HUES48 (cell line): ENCODE measurements at regions not wholly inside any gene's neighbourhood (a gene's known extent, or its start where the extent isn't known, plus 50 kb on each side); places are given as distances from the start of the nearest gene placed in this dataset.

Source experiments
- H3K27ac ChIP-seq: one replicate; pipeline ENCODE4 v1.7.0; 2013; ENCODE audit warnings: low read depth, low read length, inconsistent platforms
- H3K27me3 ChIP-seq: 2 replicates; pipeline ENCODE4 v1.6.1; 2013; ENCODE audit warnings: mild to moderate bottlenecking, low read length; ENCODE audit not compliant: control insufficient read depth, insufficient read depth
- H3K36me3 ChIP-seq: 2 replicates; pipeline ENCODE4 v1.6.1; 2013; ENCODE audit warnings: low read length; ENCODE audit not compliant: control insufficient read depth, insufficient read depth
- H3K4me1 ChIP-seq: 2 replicates; pipeline ENCODE4 v1.6.1; 2013; ENCODE audit warnings: mild to moderate bottlenecking, low read length; ENCODE audit not compliant: control insufficient read depth, insufficient read depth
- H3K4me3 ChIP-seq: 2 replicates; pipeline ENCODE4 v1.5.1; 2013; ENCODE audit warnings: mild to moderate bottlenecking, low read depth, low read length
- H3K9ac ChIP-seq: 2 replicates; pipeline ENCODE4 v1.6.1; 2013; ENCODE audit warnings: mild to moderate bottlenecking, low read depth, low read length, moderate library complexity
- H3K9me3 ChIP-seq: 2 replicates; pipeline ENCODE4 v1.6.1; 2013; ENCODE audit warnings: low read length; ENCODE audit not compliant: control insufficient read depth, insufficient read depth

DNA sequence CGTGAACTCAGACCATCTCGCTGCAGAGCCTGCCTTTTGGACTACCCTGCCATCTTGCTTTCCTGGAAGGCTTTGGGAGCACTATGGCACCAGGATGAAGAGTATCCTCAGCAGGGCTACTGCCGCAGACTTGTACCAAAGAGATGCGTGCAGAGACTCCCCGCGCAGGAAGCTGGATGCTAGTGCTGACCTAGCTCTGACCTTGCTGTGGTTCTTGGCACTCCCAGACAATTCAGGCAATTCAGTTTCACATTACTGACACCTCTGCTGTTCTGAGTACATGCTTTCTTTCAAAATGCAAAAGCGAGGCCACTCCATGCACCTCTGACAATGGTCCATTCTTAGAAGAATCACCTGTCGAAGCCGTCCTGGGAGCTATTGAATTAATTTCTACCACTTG is 251.5 kb upstream of the MEX3C start:
- Histone ChIP-seq H3K4me1 (peaks cover 11% of the 10 kb centered on the region), H3K4me3 (no peak overlapping the region), H3K36me3 (no peaks in the 10 kb centered on the region), H3K27me3 (no peaks in the 10 kb centered on the region), H3K9ac (no peak overlapping the region), H3K27ac (no peak overlapping the region), H3K9me3 (no peaks in the 10 kb centered on the region)

DNA sequence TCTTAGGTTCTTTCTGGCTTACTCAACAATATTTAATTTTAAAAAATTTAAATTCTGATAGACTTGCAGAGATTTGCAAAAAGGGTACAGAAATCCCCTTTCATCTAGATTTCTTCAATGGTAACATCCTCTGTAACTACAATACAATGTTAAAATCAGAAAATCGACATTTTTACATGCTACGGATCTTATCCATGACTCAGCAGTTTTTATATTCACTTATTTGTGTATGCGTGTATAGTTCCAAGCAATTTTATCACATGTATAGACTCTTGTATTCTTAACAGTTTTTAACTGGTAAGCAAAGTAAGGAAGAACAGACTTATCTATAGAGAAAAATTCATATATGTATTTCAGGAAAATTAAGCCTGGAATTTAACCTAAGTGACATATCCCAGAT is 256.1 kb upstream of the MEX3C start:
- Histone ChIP-seq H3K36me3 (no peaks in the 10 kb centered on the region), H3K4me1 (no peaks in the 10 kb centered on the region), H3K27me3 (no peaks in the 10 kb centered on the region), H3K4me3 (no peak overlapping the region), H3K27ac (no peak overlapping the region), H3K9ac (no peak overlapping the region), H3K9me3 (no peaks in the 10 kb centered on the region)

DNA sequence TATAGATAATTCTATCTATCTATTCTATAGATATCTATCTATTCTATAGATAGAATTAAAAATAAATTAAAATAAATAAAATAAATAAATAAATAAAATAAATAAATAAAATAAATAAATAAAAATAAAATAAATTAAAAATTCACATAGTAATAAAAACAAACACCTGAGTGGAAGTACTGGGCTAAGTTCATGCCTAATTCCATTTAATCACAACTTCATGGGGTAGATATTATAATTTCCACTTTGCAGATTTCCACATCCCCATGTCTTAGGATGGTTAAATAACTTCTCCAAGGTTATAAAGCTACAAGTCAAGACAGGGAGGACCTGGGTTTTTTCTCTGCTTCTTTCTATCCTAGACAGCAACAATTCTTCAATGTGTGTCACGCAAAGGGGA is 261.4 kb upstream of the MEX3C start:
- no peaks in the 10 kb centered on the region for H3K36me3 ChIP-seq
- H3K9me3 ChIP-seq = no peaks in the 10 kb centered on the region
- H3K27ac ChIP-seq = no peak overlapping the region
- H3K9ac ChIP-seq = no peak overlapping the region
- H3K4me3 ChIP-seq = no peak overlapping the region
- no peaks in the 10 kb centered on the region for H3K27me3 ChIP-seq
- peaks cover 7% of the 10 kb centered on the region; the same call in 1 of the 2 replicates for H3K4me1 ChIP-seq

DNA sequence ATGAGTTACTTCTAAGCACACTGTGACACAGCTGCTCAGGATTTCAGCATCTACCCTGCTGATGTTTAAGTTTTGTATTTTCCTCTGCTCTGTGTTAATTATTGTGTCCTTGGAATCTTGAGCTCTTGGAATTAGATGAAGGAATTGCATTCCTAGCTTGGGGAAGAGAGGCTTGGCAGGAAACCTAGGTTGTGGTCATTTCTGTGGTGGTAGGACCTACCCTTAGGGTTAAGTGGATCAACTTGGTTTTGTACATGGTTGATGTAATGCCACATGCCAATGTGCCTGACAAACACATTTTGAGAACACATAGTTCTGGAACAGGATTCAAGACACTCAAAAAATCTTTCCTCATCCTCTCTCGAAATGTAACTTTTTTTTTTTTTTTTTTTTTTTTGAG is 264.5 kb upstream of the MEX3C start:
- Histone ChIP-seq H3K27ac (no peak overlapping the region), H3K9ac (no peak overlapping the region), H3K4me3 (no peak overlapping the region), H3K27me3 (no peaks in the 10 kb centered on the region), H3K4me1 (peaks cover 7% of the 10 kb centered on the region; the same call in 1 of the 2 replicates), H3K36me3 (no peaks in the 10 kb centered on the region), H3K9me3 (no peaks in the 10 kb centered on the region)

DNA sequence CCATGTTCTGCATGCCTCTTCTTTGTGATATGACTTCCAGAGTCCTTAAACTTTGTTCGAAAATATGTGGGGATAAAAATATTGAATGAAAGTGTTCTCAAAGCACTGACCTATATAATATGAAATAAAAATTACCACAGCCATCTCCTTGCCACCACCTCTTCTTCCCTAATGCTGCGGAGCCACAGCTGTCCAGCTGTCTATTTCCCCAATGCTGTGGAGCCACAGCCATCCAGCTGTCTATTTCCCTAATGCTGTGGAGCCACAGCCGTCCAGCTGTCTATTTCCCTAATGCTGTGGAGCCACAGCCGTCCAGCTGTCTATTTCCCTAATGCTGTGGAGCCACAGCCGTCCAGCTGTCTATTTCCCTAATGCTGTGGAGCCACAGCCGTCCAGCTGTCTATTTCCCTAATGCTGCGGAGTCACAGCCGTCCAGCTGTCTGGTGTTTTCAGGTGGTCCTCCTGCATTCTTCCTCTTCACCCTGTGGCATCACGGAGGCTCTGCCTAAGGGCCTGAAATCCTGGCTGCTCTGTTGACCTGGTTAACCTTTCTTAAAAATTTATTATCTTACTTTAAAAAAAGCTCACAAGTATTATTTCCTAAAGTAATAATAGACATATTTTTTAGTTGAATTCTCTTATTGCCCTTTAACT is 266.1 kb upstream of the MEX3C start:
- Histone ChIP-seq H3K27me3 (no peaks in the 10 kb centered on the region), H3K36me3 (no peaks in the 10 kb centered on the region), H3K27ac (no peak overlapping the region), H3K9ac (no peak overlapping the region), H3K9me3 (no peaks in the 10 kb centered on the region), H3K4me3 (no peak overlapping the region), H3K4me1 (peaks cover 7% of the 10 kb centered on the region; the same call in 1 of the 2 replicates)

DNA sequence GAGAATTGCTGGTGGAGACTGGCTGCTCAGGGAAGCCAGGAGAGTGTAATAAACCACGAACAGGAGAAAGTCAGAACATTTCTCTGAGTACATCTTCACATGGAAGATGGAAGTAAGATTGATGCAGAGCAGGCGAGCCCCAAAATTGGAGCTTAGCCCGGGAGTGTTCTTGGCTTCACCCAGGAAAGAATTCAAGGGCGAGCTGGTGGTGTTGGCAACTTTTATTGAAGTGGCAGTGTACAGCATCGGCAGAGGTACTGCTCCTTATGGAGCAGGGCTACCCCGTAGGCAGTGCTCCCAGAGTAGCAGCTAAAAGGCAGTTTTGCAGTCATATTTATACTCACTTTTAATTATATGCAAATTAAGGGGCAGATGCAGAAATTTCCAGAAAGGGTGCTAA is 281.4 kb upstream of the MEX3C start:
- H3K9me3 ChIP-seq = no peaks in the 10 kb centered on the region
- no peaks in the 10 kb centered on the region for H3K27me3 ChIP-seq
- no peaks in the 10 kb centered on the region for H3K36me3 ChIP-seq
- no peak overlapping the region for H3K27ac ChIP-seq
- H3K4me1 ChIP-seq = peaks cover 4% of the 10 kb centered on the region; the same call in 1 of the 2 replicates
- H3K9ac ChIP-seq = no peak overlapping the region
- no peak overlapping the region for H3K4me3 ChIP-seq

DNA sequence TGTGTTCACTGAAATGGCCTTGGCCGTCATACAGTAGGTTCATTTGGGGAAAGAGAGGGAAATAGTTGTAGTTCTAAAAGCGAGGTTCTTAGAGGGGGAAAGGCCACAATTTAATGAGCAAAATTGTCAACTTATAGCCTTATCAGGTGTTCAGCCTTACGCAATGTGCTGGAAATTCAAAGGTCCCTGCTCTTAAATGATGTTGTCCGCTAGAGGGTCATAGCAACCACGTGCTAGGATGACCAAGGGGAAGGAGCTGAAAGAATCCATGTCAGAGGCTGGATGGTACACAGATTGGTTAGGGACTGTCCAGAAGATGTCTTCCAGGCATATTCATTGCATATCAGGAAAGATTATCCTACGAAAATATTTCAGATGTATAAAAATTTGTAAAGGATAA is 282.3 kb upstream of the MEX3C start:
- Histone ChIP-seq H3K4me1 (peaks cover 4% of the 10 kb centered on the region; the same call in 1 of the 2 replicates), H3K9ac (no peak overlapping the region), H3K36me3 (no peaks in the 10 kb centered on the region), H3K27ac (no peak overlapping the region), H3K4me3 (no peak overlapping the region), H3K27me3 (no peaks in the 10 kb centered on the region), H3K9me3 (no peaks in the 10 kb centered on the region)

DNA sequence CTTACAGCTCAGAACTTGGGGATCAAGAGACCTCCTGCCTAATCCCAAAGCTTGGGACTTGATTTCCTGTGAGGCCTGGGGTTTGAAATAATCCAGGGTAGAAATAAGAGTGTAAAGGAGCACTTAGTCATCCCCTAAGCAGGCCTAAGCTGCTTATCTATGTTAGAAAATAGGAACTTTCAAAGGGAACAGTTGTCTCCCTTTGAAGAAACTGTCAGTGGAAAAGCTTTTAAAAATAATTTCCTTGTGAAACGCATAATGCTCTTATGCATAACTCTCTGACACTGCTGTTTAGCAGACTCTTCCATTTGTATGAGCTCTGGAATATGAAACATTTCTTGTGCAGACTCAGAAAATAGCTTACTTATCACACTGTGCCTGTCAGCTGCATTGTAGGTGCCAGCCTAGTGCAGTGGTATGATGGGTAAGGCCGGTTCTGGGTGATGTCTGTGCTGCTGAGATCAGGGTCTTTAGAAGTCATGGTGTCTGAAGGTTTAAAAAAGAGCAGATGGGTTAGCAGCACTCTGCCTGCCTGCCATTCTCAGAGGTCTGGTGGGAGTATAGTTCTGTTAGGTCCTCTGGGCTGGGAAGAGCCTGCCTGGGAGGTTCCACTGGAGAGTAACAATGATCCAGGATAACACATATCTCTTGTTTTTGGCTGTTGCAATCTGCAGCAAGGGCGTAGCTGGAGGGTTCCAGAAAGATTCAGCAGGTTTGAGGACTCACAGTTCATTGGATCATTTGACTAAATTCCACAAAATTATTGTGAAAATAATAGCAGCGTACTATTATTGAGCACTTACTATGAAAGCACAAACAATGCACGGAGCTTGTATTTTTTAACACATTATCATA is 283.2 kb upstream of the MEX3C start:
- Histone ChIP-seq H3K9ac (no peak overlapping the region), H3K4me3 (no peak overlapping the region), H3K27me3 (no peaks in the 10 kb centered on the region), H3K27ac (no peak overlapping the region), H3K36me3 (no peaks in the 10 kb centered on the region), H3K9me3 (no peaks in the 10 kb centered on the region), H3K4me1 (peaks cover 4% of the 10 kb centered on the region; the same call in 1 of the 2 replicates)

DNA sequence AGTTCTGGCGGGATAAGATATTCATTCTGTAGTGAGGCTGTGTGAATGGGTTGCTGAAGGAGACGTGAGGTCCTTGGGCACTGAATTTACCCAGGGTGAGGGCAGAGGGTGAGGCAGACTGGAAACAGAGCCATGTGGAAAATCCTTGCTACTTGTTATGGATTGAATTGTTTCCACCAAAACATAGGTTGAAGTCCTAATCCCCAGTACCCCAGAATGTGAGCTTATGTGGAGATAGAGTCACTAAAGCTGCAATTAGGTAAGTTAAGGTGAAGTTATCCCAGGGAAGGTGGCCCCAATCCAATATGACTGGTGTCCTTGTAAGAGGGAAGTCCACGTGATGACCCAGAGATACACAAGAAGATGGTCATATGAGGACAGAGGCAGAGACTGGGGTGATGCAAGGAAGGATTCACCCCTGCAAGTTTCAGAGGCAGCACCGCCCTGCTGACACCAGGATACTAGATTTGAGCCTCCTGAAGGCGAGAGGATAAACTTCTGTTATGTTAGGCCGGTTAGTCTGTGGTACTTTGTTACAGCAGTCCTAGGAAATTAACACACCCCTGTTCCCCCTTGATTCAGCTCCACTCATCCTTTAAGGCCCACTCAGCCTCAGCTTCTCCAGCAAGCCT is 289.4 kb upstream of the MEX3C start:
- H3K36me3 ChIP-seq = no peaks in the 10 kb centered on the region
- H3K9me3 ChIP-seq = no peaks in the 10 kb centered on the region
- no peak overlapping the region for H3K27ac ChIP-seq
- peaks cover 4% of the 10 kb centered on the region; the same call in 1 of the 2 replicates for H3K4me1 ChIP-seq
- no peak overlapping the region for H3K4me3 ChIP-seq
- no peaks in the 10 kb centered on the region for H3K27me3 ChIP-seq
- no peak overlapping the region for H3K9ac ChIP-seq

DNA sequence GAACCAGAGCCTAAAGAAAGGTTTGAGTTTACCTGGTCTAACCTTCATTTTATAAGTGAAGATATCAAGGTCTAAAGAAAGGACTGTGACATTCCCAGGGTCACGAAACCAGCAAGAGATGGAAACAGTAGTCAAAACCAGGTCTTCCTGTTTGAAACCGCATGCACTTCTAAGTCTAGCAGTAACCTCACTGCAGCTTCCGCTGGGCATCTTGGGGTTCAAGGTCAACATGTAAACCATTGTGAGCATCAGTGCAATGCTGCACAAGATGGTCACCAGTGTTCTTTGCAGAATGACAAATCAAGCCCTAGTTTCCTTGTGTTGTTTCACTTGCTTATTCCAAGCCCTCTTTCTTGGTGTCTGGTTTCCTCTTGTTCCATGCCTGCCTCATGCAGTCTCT is 292.9 kb upstream of the MEX3C start:
- Histone ChIP-seq H3K27ac (no peak overlapping the region), H3K27me3 (no peaks in the 10 kb centered on the region), H3K9ac (no peak overlapping the region), H3K36me3 (no peaks in the 10 kb centered on the region), H3K4me1 (no peaks in the 10 kb centered on the region), H3K4me3 (no peak overlapping the region), H3K9me3 (no peaks in the 10 kb centered on the region)

DNA sequence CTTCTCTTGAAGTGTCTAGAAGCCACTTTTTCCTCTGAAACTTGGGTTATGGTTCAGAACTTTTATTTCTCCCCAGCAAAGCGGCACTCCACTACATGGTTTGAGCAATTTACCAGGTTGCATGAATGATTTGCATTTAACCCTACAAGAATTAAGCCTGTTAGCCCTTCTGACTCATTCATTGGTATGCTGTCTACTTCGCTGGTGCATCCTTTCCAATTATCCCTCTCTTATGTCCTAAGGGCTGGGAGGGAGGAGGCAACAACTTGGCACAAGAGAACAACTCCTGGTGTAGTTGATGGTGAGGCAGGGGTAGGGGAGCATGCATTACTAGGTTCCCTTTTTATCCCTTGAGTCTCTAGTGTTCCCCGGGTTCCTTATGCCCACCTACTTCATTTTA is 293.4 kb upstream of the MEX3C start:
- no peak overlapping the region for H3K27ac ChIP-seq
- H3K4me3 ChIP-seq = no peak overlapping the region
- no peak overlapping the region for H3K9ac ChIP-seq
- no peaks in the 10 kb centered on the region for H3K27me3 ChIP-seq
- H3K36me3 ChIP-seq = no peaks in the 10 kb centered on the region
- no peaks in the 10 kb centered on the region for H3K4me1 ChIP-seq
- no peaks in the 10 kb centered on the region for H3K9me3 ChIP-seq
